Ishikawa (cell line): ENCODE measurements at regions not wholly inside any gene's neighbourhood (a gene's known extent, or its start where the extent isn't known, plus 50 kb on each side); places are given as distances from the start of the nearest gene placed in this dataset.

Experiments
- CEBPB ChIP-seq: IDR thresholded peaks from 2 replicates; pipeline ENCODE4 v1.6.1; 2012
- CREB1 ChIP-seq: IDR thresholded peaks from 2 replicates; pipeline ENCODE4 v1.6.1; 2012; ENCODE audit warnings: low read depth
- EGR1 ChIP-seq: IDR thresholded peaks from 2 replicates; pipeline ENCODE4 v1.6.1; 2012
- EP300 ChIP-seq: IDR thresholded peaks from 2 replicates; pipeline ENCODE4 v1.6.1; 2012; ENCODE audit warnings: borderline replicate concordance
- FOXM1 ChIP-seq: IDR thresholded peaks from 2 replicates; pipeline ENCODE4 v1.6.1; 2012; ENCODE audit warnings: low read depth, borderline replicate concordance
- MAX ChIP-seq: IDR thresholded peaks from 2 replicates; pipeline ENCODE4 v1.6.1; 2012
- NFIC ChIP-seq: IDR thresholded peaks from 2 replicates; pipeline ENCODE4 v1.6.1; 2012
- RAD21 ChIP-seq: IDR thresholded peaks from 2 replicates; pipeline ENCODE4 v1.6.1; 2012; ENCODE audit warnings: low read depth
- TAF1 ChIP-seq: IDR thresholded peaks from 2 replicates; pipeline ENCODE4 v1.6.1; 2012; ENCODE audit warnings: low read depth, mild to moderate bottlenecking
- TCF12 ChIP-seq: IDR thresholded peaks from 2 replicates; pipeline ENCODE4 v1.6.1; 2012; ENCODE audit warnings: low read depth
- TEAD4 ChIP-seq: IDR thresholded peaks from 2 replicates; pipeline ENCODE4 v1.6.1; 2012
- YY1 ChIP-seq: IDR thresholded peaks from 2 replicates; pipeline ENCODE4 v1.6.1; 2012; ENCODE audit warnings: low read depth
- ZBTB7A ChIP-seq: IDR thresholded peaks from 2 replicates; pipeline ENCODE4 v1.6.1; 2012; ENCODE audit warnings: low read depth
- TF ChIP-seq, protein P1 (sequence below): IDR thresholded peaks from 2 replicates; pipeline ENCODE4 v1.6.1; 2012
- TF ChIP-seq, protein P2 (sequence below): IDR thresholded peaks from 2 replicates; pipeline ENCODE4 v1.6.1; 2012; ENCODE audit warnings: low read depth, mild to moderate bottlenecking

- TF ChIP-seq EGR1, result no peak
- TF ChIP-seq CEBPB, result no peak
- TF ChIP-seq, protein P1, sequence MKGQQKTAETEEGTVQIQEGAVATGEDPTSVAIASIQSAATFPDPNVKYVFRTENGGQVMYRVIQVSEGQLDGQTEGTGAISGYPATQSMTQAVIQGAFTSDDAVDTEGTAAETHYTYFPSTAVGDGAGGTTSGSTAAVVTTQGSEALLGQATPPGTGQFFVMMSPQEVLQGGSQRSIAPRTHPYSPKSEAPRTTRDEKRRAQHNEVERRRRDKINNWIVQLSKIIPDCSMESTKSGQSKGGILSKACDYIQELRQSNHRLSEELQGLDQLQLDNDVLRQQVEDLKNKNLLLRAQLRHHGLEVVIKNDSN, result no peak
- TF ChIP-seq, protein P2, sequence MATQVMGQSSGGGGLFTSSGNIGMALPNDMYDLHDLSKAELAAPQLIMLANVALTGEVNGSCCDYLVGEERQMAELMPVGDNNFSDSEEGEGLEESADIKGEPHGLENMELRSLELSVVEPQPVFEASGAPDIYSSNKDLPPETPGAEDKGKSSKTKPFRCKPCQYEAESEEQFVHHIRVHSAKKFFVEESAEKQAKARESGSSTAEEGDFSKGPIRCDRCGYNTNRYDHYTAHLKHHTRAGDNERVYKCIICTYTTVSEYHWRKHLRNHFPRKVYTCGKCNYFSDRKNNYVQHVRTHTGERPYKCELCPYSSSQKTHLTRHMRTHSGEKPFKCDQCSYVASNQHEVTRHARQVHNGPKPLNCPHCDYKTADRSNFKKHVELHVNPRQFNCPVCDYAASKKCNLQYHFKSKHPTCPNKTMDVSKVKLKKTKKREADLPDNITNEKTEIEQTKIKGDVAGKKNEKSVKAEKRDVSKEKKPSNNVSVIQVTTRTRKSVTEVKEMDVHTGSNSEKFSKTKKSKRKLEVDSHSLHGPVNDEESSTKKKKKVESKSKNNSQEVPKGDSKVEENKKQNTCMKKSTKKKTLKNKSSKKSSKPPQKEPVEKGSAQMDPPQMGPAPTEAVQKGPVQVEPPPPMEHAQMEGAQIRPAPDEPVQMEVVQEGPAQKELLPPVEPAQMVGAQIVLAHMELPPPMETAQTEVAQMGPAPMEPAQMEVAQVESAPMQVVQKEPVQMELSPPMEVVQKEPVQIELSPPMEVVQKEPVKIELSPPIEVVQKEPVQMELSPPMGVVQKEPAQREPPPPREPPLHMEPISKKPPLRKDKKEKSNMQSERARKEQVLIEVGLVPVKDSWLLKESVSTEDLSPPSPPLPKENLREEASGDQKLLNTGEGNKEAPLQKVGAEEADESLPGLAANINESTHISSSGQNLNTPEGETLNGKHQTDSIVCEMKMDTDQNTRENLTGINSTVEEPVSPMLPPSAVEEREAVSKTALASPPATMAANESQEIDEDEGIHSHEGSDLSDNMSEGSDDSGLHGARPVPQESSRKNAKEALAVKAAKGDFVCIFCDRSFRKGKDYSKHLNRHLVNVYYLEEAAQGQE, result no peak
- no peak for TF ChIP-seq FOXM1
- no peak for TF ChIP-seq MAX
- no peak for TF ChIP-seq NFIC
- no peak for TF ChIP-seq YY1
- no peak for TF ChIP-seq EP300
- no peak for TF ChIP-seq ZBTB7A
- TF ChIP-seq RAD21, result no peak
Measured at GRCh38 chr10:126738001-126738400, 67.5 kb upstream of the C10orf90 start.

DNA sequence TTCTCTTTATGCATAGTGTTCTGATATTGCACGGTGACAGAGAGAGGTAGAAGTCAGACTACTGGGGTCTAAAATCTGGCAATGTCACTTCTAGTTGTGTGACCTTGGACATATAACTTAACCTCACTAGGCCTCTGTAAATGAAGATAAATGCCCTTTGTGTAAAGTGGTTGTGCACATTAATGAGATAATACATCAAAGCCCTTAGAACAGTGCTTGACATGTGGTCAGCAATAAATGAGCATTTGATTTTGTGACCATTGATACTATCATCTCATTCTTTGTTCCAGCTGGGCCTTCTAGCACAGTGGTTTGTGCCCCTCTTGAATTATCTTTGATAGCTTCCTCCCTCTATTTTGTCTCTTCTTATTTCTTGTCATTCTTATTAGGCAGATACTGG is 74.1 kb upstream of the C10orf90 start:
- TF ChIP-seq EP300 (no peak), CREB1 (no peak), TEAD4 (no peak)

GRCh38 chr10:126749015-126749655 is 78.6 kb upstream of the C10orf90 start:
- TF ChIP-seq RAD21 (peak; percentile 82), TAF1 (no peak)

GRCh38 chr10:126754966-126755365 is 84.5 kb upstream of the C10orf90 start:
- TF ChIP-seq TEAD4 (no peak), EP300 (no peak), TCF12 (no peak), CREB1 (no peak), TAF1 (no peak), ZBTB7A (no peak), MAX (no peak), EGR1 (no peak), RAD21 (no peak), FOXM1 (no peak), CEBPB (no peak), YY1 (no peak)
- TF ChIP-seq, protein P1, result no peak
- TF ChIP-seq, protein P2, result no peak

- no peak for TF ChIP-seq CREB1
- TF ChIP-seq FOXM1, result no peak
- TF ChIP-seq NFIC, result no peak
- TF ChIP-seq ZBTB7A, result no peak
- TF ChIP-seq YY1, result no peak
- TF ChIP-seq MAX, result no peak
- TF ChIP-seq CEBPB, result no peak
- TF ChIP-seq TEAD4, result no peak
Measured at GRCh38 chr10:126758867-126759266, 88.4 kb upstream of the C10orf90 start.

DNA sequence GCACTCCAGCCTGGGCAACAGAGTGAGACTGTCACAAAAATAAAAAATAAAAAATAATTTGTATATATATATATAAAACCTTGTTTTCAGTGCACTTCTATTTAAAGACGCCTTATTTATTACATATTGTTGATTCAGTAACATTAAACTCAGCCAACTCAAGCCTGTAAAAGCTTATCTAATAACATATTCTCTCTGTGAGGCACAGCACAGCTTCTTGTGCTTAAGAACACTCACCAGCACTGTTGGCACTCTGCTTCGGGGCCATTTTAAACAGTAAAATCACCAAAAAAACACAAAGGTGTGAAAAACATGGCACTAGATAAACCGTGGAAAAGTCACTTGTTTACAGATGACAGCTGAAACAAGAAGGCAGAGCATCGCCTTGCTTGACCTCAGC is 89.0 kb upstream of the C10orf90 start:
- TF ChIP-seq EGR1 (no peak), CEBPB (no peak), CREB1 (no peak), FOXM1 (no peak), TEAD4 (no peak), ZBTB7A (no peak), EP300 (no peak)
- TF ChIP-seq, protein P2, result no peak
